GM18498 (cell line): ENCODE measurements at regions not wholly inside any gene's neighbourhood (a gene's known extent, or its start where the extent isn't known, plus 50 kb on each side); places are given as distances from the start of the nearest gene placed in this dataset.

Experiments
- ATAC-seq: cut with Tn5 transposase; IDR thresholded peaks from one replicate; pipeline ENCODE4 v1.9.1; 2021; ENCODE audit warnings: mild to moderate bottlenecking, moderate library complexity; ENCODE audit not compliant: unreplicated experiment

DNA sequence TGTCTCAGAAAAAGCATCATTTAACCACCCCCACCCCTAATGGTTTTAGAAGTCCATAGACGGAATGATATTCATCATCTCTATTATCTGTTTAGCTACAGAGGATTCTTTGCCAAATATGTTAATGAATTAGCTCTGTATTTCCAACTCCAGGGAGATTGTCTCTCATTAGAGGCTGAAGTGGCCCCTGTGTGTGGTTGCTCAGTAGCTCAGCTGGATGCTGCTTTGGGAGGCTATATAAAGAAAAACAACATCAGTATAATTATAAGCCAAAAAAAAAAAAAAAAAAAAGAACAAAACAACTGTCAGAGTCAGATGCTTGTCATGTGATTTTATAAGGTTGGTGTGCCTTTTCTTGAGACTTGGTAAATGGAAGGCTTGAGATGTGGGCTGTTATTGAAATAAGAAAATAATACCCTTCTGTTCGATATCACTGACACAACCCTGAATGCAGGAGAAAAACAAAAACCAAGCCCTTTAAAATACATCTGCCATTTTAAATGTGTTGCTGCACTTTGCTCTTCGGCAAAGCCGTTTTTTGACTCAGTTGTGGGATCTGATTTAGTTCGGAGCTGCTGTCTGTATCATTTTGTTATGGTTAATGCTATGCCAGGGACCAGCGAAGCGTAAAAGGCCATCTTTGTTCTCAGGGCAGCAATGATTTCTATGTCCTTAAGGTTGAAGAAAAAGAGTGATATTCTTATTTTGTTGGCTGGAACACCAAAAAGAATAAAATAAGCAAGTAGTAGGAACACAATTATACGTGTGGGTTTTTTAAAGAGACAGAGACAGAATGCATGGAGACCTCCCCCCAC is 422.6 kb downstream of the QKI start:
- ATAC-seq = no peak

DNA sequence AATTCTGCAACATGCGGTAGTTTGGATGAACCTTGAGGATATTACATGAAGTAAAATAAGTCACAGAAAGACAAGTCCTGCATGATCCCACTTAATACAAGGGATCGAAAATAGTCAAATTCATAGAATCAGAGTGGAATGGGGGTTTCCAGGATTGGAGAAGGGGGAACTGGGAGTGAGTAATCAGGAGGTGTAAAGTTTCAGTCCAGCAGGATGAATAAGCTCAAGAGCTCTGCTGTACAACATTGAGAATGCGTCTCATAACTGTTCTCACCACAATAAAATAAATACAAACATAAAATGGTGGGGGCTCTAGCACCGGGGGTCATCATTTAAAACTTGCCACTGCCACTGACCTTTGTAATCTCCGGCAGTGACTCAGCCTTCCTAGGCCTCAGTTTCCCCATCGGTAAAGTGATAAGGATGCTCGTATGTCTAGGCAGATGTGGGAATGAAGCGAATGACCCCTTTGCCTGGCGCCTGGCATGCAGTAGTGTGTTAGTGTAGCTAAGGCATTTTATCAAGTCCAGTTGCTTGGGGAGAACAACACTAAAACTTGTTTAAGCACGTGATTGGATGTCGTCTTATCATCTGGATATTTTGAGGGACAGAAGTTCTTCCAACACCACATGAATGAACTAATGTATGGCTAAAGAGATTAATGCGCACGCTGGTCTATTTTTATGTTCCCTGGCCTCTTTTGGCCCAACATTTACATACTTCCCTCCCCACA is 421.1 kb downstream of the QKI start:
- ATAC-seq = no peak

DNA sequence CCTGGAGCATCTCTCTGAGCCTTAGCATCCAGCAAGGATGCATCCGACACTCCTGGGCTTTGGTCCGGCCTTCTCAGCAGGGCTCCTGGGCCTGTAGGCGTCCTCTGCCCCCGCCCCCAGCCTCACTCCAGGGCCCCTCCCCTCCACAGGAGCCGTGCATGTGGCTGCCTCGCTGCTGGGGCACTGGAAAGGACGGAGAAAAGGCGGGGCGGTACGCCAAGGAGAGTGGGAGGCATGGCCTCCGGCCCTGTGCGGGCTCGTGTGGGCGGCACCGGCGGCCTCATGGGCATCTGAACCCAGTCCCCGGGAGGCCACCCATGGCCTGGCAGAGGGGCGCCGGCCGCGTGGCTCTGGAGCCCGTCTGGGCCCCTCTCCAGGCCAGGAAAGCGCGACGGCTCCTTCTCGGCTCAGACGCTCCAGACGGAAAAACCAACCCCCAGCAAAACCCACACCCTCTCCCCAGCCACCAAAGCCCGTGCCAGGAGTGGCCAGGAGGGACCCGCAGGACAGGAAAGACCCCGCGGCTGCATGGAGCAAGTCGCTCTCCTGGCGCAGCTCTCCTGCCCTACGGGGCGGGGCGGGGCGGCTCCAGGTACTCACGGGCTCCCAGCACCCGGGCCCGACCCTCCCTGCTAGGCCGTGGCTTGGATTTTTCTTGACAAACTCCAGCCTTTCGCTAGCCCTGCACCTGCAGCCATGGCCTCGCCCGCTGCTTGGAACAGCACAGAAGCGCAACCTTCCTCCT is 419.9 kb downstream of the QKI start:
- no peak for ATAC-seq

DNA sequence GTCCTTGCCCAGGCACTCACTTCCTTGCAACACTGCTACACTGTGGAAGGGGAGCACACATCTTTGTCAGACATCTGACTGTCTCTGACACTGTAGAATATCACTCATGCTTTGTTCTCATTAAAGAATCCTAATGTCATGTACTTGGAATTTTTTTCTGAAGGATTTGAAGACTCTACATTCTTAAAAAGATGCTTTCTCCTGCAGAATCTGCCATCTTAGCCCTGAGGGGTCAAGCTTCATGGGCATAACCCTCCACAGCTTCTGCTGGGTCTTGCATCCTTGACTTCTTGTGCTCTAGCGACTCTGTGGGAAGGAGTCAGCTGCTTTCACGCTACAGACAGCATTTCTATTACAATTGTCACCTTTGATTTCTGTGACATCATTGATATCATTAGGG is 417.2 kb downstream of the QKI start:
- ATAC-seq = no peak

DNA sequence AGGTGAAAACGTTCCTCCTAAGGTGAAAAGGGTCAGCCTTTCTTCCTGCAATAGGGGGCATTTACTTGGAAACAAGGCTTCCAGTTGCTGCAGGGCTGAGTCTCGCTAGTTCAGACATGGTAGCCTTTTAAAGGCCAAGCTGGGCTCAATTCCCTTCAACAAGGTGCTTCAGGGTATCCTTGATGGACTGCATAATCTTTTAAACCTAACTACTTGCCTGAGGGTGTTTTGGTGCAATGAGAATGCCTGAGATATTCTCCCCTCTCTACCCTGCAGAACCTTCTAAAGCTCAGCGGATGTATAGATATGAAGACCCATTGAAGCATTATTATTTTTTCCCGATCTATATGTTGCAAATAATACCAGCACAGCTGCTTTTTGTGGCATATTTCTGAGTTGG is 416.1 kb downstream of the QKI start:
- ATAC-seq = no peak

DNA sequence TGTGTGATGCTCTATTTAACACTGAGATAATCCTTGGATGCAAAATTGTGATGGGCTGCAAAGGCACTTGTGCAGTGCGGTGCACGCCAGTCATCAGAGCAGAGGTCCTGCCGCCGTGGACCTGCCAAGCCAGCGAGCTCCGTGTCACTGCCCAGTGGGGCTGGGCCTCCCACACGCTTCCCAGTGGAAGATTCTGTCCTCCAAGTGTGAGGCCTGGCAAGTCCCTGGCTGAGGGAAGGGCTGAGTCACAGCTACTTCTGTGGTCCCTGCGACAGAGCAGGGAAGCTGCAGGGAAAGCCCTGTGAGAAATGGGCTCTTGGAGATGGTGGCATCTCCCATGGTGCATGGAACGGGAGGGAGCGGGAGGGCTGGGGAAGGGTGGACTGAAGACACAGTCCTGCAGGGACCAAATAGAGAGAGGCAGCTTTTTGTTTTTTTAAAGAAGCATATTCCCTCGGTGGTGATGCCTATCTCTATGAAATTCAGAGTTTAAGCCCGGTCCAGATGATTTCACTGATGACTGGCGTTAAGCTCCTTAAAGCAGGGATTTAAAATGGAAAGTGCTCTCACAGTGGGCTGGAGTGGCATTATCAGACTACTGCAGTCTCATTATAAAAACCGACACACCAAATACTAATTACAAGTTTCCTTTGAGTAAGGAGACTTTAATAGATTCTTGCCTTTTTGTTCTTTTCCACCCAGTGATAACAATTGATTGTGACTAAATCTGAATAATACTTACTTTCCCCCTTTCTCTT is 413.7 kb downstream of the QKI start:
- no peak for ATAC-seq

DNA sequence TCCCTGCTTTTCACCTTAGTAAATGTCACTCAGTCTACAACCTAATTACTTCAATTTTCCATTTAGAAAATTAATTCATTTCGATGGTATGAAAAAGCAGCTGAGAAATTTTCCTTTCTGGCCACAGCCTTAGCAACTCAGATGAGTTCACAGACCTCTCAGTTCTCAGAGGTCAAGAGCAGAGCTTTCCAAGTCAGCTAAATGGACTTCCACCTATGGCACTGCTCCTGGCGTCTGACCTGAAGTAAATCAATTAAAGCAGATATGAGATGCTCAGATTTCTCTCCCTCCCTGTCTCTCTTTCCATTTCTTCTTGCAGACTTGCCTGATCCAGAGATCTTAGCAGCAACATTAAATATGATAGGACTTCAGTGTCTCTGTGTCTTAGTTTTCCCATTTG is 412.6 kb downstream of the QKI start:
- no peak for ATAC-seq

DNA sequence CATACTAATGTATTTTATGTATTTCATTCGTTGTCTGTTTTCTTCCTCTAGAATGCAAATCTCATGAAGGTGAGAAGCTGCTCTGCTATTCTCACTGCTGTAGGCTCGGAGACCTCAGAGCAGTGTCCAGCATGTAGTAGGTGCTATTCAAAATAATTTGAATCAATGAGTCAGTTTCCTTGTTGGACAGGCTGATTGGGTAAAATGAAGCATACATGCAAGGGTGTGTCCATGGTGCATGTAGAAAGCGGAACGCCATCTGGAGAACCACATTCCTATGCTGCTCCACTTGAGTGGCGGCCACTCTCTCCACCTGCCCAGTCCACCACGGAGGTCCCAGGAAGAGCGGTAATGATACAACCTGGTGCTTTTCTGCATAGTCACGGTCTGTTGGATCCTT is 412.1 kb downstream of the QKI start:
- no peak for ATAC-seq

DNA sequence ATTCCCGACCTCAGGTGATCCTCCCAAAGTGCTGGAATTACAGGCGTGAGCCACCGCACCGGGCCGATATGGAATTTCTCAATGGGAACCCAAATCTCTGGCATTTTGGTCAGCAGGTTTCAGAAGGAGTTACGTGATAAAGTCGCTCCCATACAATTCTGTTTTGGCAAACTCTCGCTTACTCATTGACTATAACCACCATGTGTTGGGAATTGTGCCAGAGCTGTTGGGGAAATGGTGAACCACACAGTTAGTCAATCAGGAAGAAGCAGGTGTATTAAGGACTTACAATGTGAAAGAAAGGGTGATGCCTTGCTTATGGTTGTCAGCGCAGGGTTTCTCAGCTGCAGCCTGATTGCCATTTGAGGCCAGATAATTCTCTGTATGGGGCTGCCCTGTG is 410.5 kb downstream of the QKI start:
- ATAC-seq = no peak

DNA sequence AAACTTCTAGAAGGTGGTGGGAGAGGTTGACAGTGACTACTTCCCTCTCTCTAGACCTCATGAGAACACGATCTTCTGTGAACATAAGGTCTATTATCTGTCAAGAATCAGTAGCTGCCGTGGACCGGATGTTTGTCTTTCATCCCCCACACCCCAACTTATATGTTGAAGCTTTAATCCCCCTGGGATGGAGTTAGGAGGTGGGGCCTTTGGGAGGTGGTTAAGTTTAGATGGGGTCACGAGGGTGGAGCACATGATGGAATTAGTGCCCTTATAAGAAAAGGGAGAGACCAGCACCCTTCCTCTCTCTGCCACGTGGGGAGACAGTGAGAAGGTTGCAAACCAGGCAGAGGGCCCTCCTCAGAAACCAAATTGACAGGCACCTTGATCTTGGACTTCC is 409.1 kb downstream of the QKI start:
- ATAC-seq = no peak

DNA sequence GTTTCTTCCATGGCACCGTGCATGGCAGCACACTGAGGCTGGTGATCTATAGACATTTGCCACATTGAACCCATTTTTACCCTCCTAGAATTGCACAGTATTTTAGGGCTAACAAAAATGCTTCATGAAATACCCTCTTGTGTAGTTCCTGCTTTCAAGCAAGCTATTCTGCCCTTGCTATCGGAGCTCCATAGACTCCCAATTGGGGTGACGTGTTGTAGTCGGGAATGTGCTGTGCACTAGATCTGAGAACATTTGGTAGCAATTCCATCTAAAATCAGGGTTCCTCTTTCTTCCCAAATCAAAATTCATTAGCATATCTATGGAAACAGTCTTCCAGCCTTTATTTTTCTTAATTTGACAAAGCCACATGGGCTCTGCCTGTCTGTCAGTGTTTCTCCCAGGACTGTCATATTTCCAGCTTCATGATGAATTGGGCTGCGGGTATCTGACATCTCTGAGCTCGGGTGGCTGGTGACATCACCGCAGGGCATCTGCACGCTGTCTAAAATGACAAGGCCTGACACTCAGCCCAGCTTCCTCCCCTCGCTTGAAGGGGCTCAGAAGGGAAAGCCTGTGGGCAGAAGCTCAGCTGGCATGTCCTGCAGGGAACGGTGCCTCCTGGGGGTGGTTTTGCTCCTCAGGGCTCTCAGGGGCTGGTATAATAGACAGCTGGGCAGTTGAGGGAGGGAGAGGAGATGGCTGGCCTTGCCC is 406.4 kb downstream of the QKI start:
- no peak for ATAC-seq

DNA sequence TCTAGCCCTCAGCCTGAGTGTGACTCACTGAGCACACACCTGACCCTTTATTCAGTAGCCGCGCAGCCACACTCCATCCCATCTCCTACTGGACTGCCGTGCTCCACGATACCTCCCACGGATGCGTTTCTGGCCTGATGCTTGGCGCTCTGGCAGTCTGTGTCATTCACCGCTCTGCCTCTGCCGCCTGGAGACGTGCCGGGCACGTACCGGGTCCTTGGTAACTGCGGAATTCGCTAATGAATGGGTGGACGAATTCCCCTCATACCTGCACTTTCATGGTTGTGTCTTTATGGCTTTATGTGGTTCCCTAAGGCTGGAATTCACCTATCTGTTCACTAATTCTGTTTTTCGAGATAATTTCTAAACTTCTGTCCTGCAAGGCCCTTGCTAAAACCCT is 405.7 kb downstream of the QKI start:
- ATAC-seq = no peak

DNA sequence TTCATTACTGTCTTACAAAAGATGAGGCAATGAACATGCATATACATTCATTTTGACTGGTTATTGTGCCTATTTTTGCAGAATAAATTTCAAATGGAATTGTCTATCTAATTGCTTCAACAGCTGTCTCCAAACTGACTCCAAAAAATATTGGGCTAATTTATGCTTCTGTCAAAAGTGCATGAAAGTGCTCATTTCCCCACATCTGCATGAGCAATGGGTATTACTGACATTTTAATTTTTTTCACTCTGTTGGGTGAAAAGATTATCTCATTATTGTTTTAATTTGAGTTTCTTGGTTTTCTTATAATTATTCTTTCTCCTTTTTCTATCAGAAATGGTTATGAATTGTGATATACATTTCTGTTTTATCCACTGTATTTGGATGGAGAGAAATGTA is 404.2 kb downstream of the QKI start:
- ATAC-seq = no peak

DNA sequence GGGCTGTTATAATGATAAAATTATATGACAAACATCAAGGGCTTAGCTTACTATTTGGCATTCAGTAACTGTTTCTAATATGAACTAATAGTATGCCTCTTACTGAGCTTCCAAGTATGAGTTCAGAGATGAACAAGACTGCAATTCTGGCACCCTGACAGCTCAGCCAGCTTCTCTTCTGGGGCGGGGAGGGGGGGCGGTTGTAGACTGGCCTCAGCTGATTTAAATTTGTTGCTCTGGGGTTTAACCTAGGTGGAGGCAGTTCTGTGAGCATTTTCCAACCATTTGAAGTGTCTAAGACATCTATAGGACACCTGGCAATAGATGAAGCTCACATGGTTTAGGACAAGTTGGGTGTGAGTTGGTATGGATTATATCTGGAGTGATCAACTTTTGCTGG is 401.9 kb downstream of the QKI start:
- no peak for ATAC-seq

DNA sequence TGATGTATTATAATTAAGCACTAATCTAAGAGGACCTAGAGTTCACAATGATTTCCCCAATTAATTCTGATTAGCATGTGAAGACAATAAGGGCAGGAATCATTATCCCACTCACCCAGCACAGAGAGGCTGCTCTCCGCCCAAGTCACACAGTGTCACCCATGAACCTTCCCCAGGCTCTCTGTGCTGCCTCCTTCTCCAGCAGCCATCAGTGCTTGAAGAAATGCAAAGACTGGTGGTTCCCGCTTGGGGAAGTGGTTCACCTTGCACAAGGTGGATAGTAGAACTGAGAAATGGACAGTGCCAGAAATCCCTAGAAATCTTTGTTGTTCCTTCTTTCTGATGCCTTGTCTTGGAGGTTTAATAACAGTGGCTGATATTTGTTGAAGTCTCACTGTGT is 401.3 kb downstream of the QKI start:
- no peak for ATAC-seq

DNA sequence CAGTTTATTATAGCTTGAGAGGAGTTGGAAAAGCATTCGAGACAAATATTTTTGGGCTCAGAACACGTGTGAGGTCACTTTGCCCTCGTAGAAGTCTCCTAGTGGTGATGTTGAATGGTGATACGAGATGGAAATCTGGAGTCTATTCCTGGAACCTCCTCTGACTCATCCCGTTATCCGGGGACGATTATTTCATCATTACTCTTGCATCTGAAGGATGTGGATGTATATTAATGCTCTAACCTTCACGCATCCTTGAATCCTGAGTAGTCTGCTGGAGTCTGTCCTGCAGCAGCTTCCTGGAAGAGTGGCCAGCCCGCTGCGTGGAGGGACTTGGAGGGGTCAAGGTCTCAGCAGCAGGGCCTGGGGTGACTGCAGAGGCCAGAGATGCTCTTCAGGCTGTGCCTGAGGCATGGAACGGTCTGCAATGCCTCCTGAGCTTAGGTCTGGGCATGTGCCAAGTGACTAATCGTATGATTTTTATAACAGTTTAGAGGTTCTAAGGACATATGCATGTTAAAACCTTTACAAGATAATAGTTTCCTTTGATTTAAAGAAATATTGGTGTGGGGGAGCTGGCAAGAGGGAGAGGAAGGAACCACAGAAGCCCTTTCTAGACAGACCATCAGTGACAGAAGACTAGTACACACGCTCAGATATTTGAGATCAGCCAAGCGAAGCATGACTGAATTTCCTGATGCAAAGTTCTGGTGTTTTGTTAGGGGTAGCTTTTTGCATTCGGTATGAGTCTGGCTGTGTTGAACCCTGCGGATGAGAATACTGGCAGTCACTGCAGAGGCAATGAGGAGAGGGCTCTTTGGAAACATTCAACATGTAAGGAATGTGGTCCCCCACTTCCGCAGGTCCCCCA is 400.2 kb downstream of the QKI start:
- ATAC-seq = peak; percentile 58

DNA sequence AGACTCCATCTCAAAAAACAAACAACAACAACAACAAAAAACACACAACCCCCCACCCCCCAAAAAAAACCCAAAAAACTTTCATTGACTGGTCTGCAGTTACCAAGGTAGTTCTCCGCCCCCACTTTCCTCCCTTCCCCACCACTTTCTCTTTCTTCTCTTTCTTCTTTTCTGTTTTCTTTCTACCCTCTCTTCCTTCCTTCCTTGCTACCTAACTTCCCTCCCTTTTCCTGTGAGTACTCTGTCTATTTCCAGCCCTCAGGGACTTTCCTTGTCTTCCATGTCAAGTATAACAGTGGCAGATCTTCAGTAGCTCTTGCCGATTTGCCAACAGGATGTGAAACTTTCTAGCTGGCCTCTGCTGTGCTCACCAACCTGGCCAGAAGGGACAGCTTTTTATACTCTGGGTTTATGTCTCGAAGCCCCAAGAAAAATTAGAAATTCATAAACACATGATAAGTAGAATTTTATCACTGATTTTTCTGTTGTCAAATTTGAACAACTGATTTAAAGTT is 399.5 kb downstream of the QKI start:
- ATAC-seq = no peak

DNA sequence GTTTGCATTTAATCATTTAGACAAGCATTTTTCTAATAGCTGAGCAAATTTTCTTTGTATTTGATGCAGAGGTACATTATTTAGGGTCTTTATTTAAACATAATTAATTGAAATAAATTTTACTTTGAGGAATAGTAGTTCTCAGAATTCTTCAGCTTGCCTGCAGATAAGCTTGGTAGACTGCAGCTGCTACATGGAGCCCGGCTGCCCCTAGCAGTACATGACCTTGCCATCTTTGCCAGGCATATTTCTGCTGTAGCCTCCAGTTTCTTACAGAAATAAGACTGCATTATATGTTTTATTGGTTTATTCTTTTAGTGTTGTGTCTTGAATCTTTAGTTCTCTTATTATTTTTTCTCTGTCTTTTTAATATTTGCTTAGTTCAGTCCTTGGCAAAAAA is 396.8 kb downstream of the QKI start:
- no peak for ATAC-seq

DNA sequence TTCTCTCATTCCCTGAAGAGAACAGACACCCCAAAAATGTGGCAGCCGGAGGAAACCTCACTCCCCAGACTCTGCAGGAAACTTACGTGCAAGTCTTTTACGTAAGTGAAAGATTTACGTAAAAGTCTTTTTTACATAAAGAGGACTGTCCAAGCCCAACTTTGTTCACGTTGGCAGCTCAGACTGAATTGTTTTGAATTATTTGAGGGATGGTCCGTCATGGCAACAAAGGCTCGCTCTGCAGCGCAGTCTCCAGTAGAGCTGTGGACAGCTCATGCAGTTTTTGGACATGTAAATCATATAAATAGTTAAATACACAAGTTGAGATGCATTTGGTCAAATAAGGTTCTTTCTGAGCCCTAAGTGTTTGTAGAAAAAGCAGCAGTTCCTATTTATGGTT is 394.8 kb downstream of the QKI start:
- no peak for ATAC-seq
